Activated CD4-positive, alpha-beta T cell treated with anti-CD3 and anti-CD28 coated beads, Interleukin-10, Interleukin-2, amounts not matched to agents 100 ng/mL and 50 ng/mL, durations not matched to agents 16 hours and 8 hours (primary cell): ENCODE measurements at regions not wholly inside any gene's neighbourhood (a gene's known extent, or its start where the extent isn't known, plus 50 kb on each side); places are given as distances from the start of the nearest gene placed in this dataset.
"Not testable (repeated sequence)": the region's sequence is repeated elsewhere in the genome, so short reads cannot be mapped to it uniquely, and the experiment has no call there.

Source experiments
- DNase-seq: peaks from one replicate; pipeline ENCODE4 v3.0.0-alpha.2; 2020

DNA sequence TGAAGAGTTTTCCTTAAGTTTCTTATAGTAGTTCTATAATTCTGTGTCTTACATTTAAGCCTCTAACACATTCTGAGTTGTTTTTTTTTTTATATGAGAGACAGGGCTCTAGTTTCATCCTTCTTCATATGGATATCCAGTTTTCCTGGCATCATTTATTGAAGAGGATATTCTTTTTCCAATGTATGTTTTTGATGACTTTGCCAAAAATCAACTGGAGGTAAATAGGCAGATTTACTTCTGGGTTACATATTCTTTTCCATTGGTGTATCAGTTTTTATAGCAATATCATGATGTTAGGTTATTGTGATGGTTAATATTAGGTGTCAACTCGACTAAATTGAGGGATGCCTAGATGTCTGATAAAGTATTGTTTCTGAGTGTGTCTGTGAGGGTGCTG is 650.7 kb upstream of the GRID2 start:
- no peak for DNase-seq

GRCh38 chr4:91681091-91681490 is 622.7 kb upstream of the GRID2 start:
- no peak for DNase-seq

DNA sequence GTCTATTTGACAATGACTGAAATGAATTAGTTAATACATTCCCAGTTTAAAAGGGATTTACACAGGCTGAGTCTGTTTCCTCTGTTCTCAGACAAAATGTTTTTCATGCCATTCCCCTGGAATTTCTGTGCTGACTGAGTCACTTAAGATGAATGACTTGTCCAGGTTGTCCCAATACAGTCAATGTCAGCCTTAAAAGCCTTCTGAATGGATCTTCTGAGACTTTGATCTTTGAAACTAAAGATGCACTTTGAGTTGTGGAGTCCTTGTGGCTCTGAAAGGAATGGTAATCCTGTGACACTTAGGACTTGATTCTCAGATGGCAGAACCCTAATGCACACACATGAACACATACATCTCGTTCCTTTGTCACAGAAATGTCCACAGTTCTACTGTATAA is 622.2 kb upstream of the GRID2 start:
- DNase-seq: no peak

DNA sequence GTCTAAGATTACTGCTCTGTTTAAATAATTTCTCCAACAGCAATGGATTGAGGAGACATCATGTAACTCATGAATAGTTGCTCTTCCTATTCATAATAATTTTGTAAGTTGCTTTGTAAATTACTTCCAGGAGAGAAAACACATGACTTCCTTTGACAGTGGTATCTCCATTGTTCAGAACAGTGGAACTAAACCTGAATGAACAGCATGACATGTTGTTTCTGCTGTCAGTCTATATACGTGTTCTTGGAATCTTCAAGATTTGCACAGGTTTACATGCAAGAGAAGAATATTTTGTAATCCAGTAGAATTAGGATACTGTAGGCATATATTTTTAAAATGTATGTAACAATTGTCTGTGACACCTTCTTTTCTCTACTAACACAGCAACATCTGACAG is 618.8 kb upstream of the GRID2 start:
- no peak for DNase-seq

DNA sequence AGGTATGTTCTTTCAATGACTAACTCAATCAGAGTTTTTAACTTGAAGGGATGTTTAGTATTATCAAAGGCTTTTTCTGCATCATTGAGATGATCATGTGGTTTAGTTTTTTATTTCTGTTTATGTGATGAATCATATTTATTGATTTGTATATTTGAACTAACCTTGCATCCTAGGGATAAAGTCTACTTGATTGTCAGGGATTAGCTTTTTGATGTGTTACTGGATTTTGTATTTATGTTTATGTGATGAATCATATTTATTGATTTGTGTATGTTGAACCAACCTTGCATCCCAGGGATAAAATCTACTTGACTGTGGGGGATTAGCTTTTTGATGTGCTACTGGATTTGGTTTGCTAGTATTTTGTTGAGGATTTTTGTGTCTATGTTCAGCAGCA is 615.4 kb upstream of the GRID2 start:
- DNase-seq: no peak

- not testable (repeated sequence) for DNase-seq
Measured at GRCh38 chr4:91699691-91700090, 604.1 kb upstream of the GRID2 start.

DNA sequence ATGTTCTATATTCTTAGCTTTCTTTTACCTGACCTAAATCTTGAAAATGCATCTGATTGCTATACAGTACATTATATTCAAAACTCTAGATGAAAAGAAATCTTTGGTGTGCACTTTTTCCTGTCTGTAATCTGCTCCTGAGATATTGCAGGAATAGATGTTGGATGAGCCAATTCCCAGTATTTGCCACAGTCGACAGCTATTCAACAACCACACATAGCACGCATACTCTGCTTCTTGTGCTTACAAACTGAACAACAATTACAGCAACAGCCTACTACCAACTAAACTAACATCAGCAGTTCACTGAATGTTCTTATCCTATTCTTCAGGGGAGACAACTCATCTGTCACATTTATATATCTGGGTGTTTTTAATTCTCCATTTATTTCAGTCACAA is 573.9 kb upstream of the GRID2 start:
- DNase-seq: no peak

GRCh38 chr4:91734682-91735081 is 569.1 kb upstream of the GRID2 start:
- no peak for DNase-seq

DNA sequence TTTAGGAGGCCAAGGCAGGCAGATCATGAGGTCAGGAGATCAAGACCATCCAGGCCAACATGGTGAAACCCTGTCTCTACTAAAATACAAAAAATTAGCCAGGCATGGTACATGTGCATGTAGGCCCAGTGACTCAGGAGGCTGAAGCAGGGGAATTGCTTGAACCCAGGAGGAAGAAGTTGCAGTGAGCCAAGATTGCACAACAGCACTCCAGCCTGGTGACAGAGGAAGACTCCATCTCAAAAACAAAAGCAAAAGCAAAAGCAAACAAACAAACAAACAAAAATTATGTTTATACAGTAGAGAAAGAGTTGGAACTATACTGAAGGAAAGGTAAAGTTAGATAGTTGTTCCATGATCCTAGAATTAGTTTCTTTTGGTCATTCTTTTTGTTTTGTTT is 564.9 kb upstream of the GRID2 start:
- DNase-seq: not testable (repeated sequence)

GRCh38 chr4:91746551-91746950 is 557.2 kb upstream of the GRID2 start:
- DNase-seq: no peak

- DNase-seq: no peak
Measured at GRCh38 chr4:91751961-91752360, 551.8 kb upstream of the GRID2 start.

GRCh38 chr4:91754716-91755115 is 549.0 kb upstream of the GRID2 start:
- DNase-seq: no peak

GRCh38 chr4:91758487-91758886 is 545.3 kb upstream of the GRID2 start:
- no peak for DNase-seq

DNA sequence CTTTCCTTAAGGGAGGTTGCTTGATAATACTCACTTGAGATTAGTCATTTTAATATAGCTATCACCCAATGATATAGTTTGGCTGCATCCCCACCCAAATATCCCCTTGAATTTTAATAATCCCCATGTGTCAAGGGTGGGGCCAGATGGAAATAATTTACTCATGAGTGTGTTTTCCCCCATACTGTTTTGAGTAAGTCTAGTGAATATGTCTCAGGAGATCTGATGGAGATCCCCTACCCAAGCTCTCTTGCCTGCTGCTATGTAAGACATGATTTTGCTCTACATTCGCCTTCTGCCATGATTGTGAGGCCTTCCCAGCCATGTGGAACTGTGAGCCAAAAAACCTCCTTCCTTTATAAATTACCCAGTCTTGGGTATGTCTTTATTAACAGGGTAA is 539.7 kb upstream of the GRID2 start:
- DNase-seq: no peak

GRCh38 chr4:91769912-91770311 is 533.9 kb upstream of the GRID2 start:
- no peak for DNase-seq

DNA sequence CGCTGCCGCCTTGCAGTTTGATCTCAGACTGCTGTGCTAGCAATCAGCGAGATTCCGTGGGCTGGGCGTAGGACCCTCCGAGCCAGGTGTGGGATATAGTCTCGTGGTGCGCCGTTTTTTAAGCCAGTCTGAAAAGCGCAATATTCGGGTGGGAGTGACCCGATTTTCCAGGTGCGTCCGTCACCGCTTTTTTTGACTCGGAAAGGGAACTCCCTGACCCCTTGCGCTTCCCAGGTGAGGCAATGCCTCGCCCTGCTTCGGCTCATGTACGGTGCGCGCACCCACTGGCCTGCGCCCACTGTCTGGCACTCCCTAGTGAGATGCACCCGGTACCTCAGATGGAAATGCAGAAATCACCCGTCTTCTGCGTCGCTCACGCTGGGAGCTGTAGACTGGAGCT is 512.1 kb upstream of the GRID2 start:
- DNase-seq: not testable (repeated sequence)

GRCh38 chr4:91795947-91796346 is 507.8 kb upstream of the GRID2 start:
- DNase-seq: no peak

GRCh38 chr4:91812319-91812718 is 491.4 kb upstream of the GRID2 start:
- no peak for DNase-seq

DNA sequence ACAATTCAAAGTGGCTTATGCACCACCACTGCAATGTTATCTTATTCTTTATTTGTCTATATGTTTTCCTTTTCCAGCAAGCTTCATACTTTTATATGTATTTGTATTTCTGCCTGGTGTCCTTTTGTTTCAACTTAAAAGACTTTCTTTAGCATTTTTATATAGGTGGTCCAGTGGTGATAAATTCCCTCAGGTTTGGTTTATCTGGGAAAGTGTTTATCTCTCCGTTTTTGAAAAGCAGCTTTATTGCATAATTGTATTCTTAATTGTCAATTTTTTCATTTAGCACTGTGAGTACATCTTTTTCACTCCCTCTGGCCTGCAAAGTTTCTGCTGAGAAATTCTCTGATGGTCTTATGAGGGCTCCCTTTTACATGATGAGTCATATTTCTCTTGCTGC is 479.0 kb upstream of the GRID2 start:
- DNase-seq: no peak

GRCh38 chr4:91826186-91826585 is 477.6 kb upstream of the GRID2 start:
- no peak for DNase-seq

DNA sequence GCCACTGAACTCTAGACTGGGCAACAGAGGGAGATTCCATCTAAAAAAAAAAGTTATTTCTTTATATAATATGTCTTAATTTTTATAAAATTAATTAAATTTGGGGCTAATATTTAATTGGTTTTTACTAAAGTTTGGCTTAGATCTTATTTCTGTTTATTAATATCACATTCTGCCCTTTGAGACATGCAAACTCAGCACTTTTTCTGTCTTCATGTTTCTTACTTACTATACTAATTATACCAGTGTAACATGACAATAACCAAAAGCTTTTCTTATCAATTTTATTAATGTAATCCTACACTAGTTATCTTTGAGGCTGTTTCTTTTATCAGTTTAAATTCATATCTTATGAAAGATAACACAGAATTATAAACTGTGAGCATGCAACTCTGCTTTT is 475.9 kb upstream of the GRID2 start:
- no peak for DNase-seq

DNA sequence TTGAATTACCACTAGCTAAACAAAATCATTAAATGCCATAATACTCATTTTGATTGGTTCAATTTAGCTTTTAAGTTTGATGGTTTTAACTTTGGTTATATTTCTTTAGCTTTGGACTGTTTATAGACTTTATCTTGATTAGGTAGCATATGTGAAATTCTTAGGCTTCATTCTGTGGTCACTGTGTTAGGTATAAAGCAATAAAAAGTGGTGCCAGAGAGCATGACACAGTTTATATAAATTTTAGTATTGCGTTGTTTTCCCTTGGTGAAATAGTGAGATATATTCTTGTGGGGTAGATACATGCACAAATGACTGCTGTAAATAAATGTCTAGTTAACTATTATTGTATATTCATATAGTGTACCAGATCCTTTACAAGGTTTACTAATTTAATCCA is 474.2 kb upstream of the GRID2 start:
- no peak for DNase-seq

DNA sequence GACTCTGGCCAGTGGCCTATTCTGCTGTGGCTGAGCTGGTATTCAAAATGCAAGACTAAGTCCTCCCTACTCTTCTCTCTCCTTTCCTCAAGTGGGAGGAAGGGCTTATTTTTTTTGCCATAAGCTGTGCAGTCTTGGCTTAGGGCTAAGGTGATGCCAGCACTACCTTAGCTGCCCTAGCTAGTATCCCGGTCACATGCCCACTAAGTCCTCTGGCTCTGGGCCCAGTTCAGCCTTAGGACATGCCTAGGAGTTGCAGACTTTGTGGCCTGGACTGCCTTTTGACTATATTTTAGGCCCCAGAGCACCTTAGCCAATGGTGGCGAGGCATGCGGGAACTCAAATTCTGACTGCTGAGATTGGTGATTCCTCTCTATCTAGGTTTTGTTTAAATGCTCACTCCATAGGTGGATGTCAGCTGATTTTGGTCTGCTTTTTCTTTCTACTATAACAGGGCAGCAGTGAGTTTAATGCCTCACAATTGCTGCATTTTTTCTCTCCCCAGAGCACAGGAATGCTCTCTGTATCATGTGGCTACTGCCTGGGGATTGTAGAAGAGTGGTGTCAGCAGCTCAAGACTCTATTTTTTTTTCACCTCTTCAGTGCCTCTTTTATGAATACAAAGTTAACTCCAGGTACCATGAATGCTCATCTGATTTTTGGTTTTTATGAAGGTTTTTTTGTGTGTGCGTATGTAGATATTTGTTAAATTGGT is 472.9 kb upstream of the GRID2 start:
- no peak for DNase-seq

DNA sequence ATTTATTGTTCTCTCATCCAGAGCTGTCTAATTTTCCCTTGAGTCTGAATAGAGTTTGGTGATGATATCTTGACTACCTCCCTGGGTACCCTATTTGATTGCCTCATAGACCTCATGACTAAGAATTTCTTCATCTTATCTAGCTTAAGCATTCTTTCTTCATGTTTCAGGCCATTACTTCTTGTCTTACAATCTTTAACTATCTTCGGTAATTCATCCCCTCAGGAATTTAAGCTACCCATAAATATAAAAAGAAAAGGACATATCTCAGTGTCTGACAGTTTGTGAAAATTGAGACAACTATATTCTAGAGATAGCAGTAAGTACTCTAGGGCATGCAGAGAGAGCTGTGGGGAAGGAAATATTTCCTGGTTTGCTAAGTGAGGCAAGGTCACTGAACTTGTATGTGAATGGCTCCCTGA is 466.1 kb upstream of the GRID2 start:
- DNase-seq: no peak

DNA sequence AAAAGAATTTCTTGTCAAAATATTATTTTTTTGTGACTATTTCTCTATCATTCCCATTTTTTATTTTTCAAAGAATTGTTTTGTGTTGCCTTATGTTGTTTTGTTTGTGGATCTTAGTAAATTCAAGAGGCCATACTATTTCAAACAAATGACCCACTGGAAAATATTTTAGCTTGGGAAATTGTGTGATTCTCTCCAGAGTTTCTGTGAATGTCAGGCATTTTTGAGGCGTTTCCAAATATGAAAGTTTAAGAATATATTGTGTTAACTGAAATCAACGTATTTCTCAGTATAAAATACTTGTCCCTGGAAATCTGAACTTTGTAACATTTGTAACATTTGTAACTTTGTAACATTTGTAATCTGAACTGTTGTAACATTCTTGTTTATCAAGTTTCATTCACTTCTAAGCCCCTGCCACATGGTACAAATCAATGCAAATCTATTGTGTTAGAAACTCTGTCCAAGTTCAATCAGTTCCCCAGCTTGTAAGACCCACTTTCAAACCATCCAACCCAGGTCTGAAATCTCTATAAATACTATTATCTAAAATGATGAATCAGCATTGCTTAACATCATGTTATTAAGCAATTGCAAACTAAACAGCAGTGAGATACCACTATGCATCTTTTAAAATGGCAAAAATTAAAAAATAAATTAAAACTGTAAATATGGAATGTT is 465.4 kb upstream of the GRID2 start:
- no peak for DNase-seq
